NOMO-1 treated with DMSO at 0.1 percent for 48 hours (cell line): ENCODE measurements at regions not wholly inside any gene's neighbourhood (a gene's known extent, or its start where the extent isn't known, plus 50 kb on each side); places are given as distances from the start of the nearest gene placed in this dataset.
"Not testable (repeated sequence)": the region's sequence is repeated elsewhere in the genome, so short reads cannot be mapped to it uniquely, and the experiment has no call there.

Experiments
- DNase-seq: peaks from one replicate; lab custom pipeline; 2025; ENCODE audit not compliant: unreplicated experiment; lab: John Stamatoyannopoulos, UW

- DNase-seq, result no peak
Observed at GRCh38 chr7:65254061-65254460, 119.6 kb upstream of the ZNF92 start.

GRCh38 chr7:65251851-65252620 is 121.6 kb upstream of the ZNF92 start:
- no peak for DNase-seq

- DNase-seq, result no peak
Observed at GRCh38 chr7:65250697-65251395, 122.8 kb upstream of the ZNF92 start.

- DNase-seq, result no peak
Observed at GRCh38 chr7:65250216-65250615, 123.4 kb upstream of the ZNF92 start.

GRCh38 chr7:65247491-65247890 is 126.2 kb upstream of the ZNF92 start:
- DNase-seq, result no peak

- DNase-seq, result no peak
Observed at GRCh38 chr7:65239707-65240352, 133.8 kb upstream of the ZNF92 start.

- DNase-seq, result no peak
Observed at GRCh38 chr7:65239324-65239706, 134.3 kb upstream of the ZNF92 start.

GRCh38 chr7:65238785-65239184 is 134.9 kb upstream of the ZNF92 start:
- DNase-seq, result no peak

- no peak for DNase-seq
Observed at GRCh38 chr7:65235586-65235985, 138.1 kb upstream of the ZNF92 start.

- DNase-seq, result no peak
Observed at GRCh38 chr7:65233409-65234034, 140.1 kb upstream of the ZNF92 start.

- DNase-seq, result no peak
Observed at GRCh38 chr7:65230231-65230630, 143.4 kb upstream of the ZNF92 start.

GRCh38 chr7:65225422-65226006 is 148.1 kb upstream of the ZNF92 start:
- DNase-seq, result no peak

GRCh38 chr7:65222655-65223054 is 151.0 kb upstream of the ZNF92 start:
- no peak for DNase-seq

GRCh38 chr7:65221683-65222082 is 152.0 kb upstream of the ZNF92 start:
- no peak for DNase-seq

- DNase-seq, result no peak
Observed at GRCh38 chr7:65219623-65220022, 154.0 kb upstream of the ZNF92 start.

GRCh38 chr7:65216469-65216868 is 157.2 kb upstream of the ZNF92 start:
- no peak for DNase-seq

- DNase-seq, result not testable (repeated sequence)
Observed at GRCh38 chr7:65213260-65213659, 160.4 kb upstream of the ZNF92 start.

GRCh38 chr7:65199221-65199620 is 174.4 kb upstream of the ZNF92 start:
- not testable (repeated sequence) for DNase-seq

GRCh38 chr7:65193334-65194058 is 180.2 kb upstream of the ZNF92 start:
- DNase-seq, result not testable (repeated sequence)

- not testable (repeated sequence) for DNase-seq
Observed at GRCh38 chr7:65177041-65177440, 170.6 kb upstream of the ERV3-1 start.

- DNase-seq, result not testable (repeated sequence)
Observed at GRCh38 chr7:65150105-65150504, 143.6 kb upstream of the ERV3-1 start.
